ENCODE measurements at regions not wholly inside any gene's neighbourhood (a gene's known extent, or its start where the extent isn't known, plus 50 kb on each side); places are given as distances from the start of the nearest gene placed in this dataset.

GRCh38 chr6:19550380-19550779 is 286.8 kb upstream of the ID4 start:
- TF ChIP-seq NRF1 (IDR thresholded peaks at IDR 0.05; ENCODE audit: low read depth, low read length) (no peak), CTCF (IDR thresholded peaks at IDR 0.05; ENCODE audit: control extremely low read depth in 1 of 3, insufficient read depth in 1 of 3, low read depth in 1 of 3, low read length in 3 of 3) (no peak), HDAC6 (IDR thresholded peaks at IDR 0.05; ENCODE audit: low read depth, low read length) (no peak), ASH2L (IDR thresholded peaks at IDR 0.05; ENCODE audit: low read length) (no peak), TAF1 (IDR thresholded peaks at IDR 0.05; ENCODE audit: low read depth, low read length) (no peak), POLR2AphosphoS5 (IDR thresholded peaks at IDR 0.05; ENCODE audit: low read depth, low read length) (no peak), MAFK (IDR thresholded peaks at IDR 0.05; ENCODE audit: low read depth, low read length) (no peak), EZH2 (IDR thresholded peaks at IDR 0.05; ENCODE audit: low read depth, low read length, severe bottlenecking) (no peak), RNF2 (IDR thresholded peaks at IDR 0.05; ENCODE audit: borderline replicate concordance, low read depth, low read length, missing control alignments, poor library complexity, severe bottlenecking) (no peak), KDM1A (IDR thresholded peaks at IDR 0.05; ENCODE audit: borderline replicate concordance, low read length) (no peak), RAD21 (IDR thresholded peaks at IDR 0.05 in 1 of 2, conservative IDR thresholded peaks at IDR 0.05 in 1 of 2; ENCODE audit: low read depth in 2 of 2, low read length in 2 of 2) (no peak)
- TF ChIP-seq, protein P1, sequence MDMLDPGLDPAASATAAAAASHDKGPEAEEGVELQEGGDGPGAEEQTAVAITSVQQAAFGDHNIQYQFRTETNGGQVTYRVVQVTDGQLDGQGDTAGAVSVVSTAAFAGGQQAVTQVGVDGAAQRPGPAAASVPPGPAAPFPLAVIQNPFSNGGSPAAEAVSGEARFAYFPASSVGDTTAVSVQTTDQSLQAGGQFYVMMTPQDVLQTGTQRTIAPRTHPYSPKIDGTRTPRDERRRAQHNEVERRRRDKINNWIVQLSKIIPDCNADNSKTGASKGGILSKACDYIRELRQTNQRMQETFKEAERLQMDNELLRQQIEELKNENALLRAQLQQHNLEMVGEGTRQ (IDR thresholded peaks at IDR 0.05; ENCODE audit: low read length): no peak

Measured in H1 (cell line).